ENCODE measurements at regions not wholly inside any gene's neighbourhood (a gene's known extent, or its start where the extent isn't known, plus 50 kb on each side); places are given as distances from the start of the nearest gene placed in this dataset.

DNA sequence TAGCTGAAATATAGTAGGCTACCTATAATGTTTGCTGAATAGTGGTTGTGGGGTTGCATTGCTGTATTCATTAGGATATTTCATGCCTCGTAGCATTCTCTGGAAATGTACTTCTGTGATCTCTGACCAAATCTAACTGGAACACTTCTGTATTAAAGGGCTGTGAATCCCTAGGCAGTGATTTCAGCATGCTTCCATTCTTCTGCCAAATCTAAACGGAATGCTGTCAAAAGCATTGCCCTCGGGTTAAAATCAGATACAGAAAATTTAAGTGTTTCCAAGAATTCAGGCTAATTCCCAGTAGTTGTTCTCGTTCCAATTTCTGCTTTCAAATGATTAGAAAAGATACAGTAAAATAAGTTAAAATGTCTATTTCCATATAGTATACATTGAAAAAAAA is 1847.5 kb upstream of the IGFBP7 start (continued):
- TF ChIP-seq EZH2 (IDR thresholded peaks at IDR 0.05; ENCODE audit: low read depth, unreplicated experiment) = no peak

DNA sequence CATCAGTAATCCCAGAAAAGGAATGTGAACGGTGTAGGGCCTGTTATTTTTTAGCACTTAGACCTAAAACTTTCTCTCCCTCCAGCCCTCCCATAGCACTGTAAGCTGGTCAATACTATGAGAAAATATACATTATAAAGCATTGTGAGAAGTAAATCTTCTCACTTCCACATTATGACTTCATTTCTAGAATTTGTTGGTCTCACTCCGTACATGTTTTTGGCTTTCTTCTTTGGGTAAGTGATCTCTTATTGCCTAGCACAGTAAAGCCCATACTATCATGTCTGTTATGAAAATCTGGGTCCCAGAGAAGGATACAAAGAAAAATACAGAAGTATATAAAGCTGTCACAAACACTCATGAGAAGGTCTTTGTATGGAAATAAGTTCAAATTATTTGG is 1851.1 kb upstream of the IGFBP7 start:
- H3K36me3 Mint-ChIP-seq (ENCODE audit: low read depth) = no peaks in the 10 kb centered on the region
- no peak overlapping the region for H3K27ac Mint-ChIP-seq
- no peaks in the 10 kb centered on the region for H3K27me3 Mint-ChIP-seq (ENCODE audit: insufficient read depth, low read depth, poor library complexity)
- no peak overlapping the region for H3K4me3 Mint-ChIP-seq
- Histone ChIP-seq H3K9me2 (ENCODE audit: insufficient read depth) (no peaks in the 10 kb centered on the region), H2AFZ (no peak overlapping the region), H3K36me3 (ENCODE audit: insufficient read depth) (no peaks in the 10 kb centered on the region), H3K4me2 (no peak overlapping the region), H4K20me1 (replicated peaks; ENCODE audit: insufficient read depth) (no peaks in the 10 kb centered on the region), H3K27me3 (ENCODE audit: insufficient read depth) (no peaks in the 10 kb centered on the region), H3F3A (replicated peaks; ENCODE audit: low read depth) (no peaks in the 10 kb centered on the region), H3K4me3 (no peak overlapping the region), H3K27ac (ENCODE audit: low read depth) (no peak overlapping the region), H3K4me1 (ENCODE audit: insufficient read depth) (no peaks in the 10 kb centered on the region), H3K79me2 (replicated peaks; ENCODE audit: insufficient read depth) (no peaks in the 10 kb centered on the region)
- no peak for DNase-seq (ENCODE audit: low spot score)
- H3K9me3 Mint-ChIP-seq = no peaks in the 10 kb centered on the region
- ATAC-seq = no peak
- H3K4me1 Mint-ChIP-seq = no peaks in the 10 kb centered on the region
- TF ChIP-seq EZH2phosphoT487 (IDR thresholded peaks at IDR 0.05; ENCODE audit: unreplicated experiment) = no peak

- Histone ChIP-seq H3K9me2 (ENCODE audit: insufficient read depth) (no peaks in the 10 kb centered on the region), H3K79me2 (replicated peaks; ENCODE audit: insufficient read depth) (no peaks in the 10 kb centered on the region), H2AFZ (no peak overlapping the region), H3K27me3 (ENCODE audit: insufficient read depth) (no peaks in the 10 kb centered on the region), H3K36me3 (ENCODE audit: insufficient read depth) (no peaks in the 10 kb centered on the region), H3K4me1 (ENCODE audit: insufficient read depth) (no peaks in the 10 kb centered on the region), H3K4me2 (no peak overlapping the region), H3F3A (replicated peaks; ENCODE audit: low read depth) (no peaks in the 10 kb centered on the region), H3K27ac (ENCODE audit: low read depth) (no peak overlapping the region), H3K4me3 (no peak overlapping the region), H4K20me1 (replicated peaks; ENCODE audit: insufficient read depth) (no peaks in the 10 kb centered on the region)
- DNase-seq (ENCODE audit: low spot score) = no peak
- Mint-ChIP-seq H3K36me3 (ENCODE audit: low read depth) (no peaks in the 10 kb centered on the region), H3K27ac (no peak overlapping the region), H3K27me3 (ENCODE audit: insufficient read depth, low read depth, poor library complexity) (no peaks in the 10 kb centered on the region), H3K4me1 (no peaks in the 10 kb centered on the region), H3K9me3 (no peaks in the 10 kb centered on the region), H3K4me3 (no peak overlapping the region)
- no peak for ATAC-seq
- TF ChIP-seq, protein P1, sequence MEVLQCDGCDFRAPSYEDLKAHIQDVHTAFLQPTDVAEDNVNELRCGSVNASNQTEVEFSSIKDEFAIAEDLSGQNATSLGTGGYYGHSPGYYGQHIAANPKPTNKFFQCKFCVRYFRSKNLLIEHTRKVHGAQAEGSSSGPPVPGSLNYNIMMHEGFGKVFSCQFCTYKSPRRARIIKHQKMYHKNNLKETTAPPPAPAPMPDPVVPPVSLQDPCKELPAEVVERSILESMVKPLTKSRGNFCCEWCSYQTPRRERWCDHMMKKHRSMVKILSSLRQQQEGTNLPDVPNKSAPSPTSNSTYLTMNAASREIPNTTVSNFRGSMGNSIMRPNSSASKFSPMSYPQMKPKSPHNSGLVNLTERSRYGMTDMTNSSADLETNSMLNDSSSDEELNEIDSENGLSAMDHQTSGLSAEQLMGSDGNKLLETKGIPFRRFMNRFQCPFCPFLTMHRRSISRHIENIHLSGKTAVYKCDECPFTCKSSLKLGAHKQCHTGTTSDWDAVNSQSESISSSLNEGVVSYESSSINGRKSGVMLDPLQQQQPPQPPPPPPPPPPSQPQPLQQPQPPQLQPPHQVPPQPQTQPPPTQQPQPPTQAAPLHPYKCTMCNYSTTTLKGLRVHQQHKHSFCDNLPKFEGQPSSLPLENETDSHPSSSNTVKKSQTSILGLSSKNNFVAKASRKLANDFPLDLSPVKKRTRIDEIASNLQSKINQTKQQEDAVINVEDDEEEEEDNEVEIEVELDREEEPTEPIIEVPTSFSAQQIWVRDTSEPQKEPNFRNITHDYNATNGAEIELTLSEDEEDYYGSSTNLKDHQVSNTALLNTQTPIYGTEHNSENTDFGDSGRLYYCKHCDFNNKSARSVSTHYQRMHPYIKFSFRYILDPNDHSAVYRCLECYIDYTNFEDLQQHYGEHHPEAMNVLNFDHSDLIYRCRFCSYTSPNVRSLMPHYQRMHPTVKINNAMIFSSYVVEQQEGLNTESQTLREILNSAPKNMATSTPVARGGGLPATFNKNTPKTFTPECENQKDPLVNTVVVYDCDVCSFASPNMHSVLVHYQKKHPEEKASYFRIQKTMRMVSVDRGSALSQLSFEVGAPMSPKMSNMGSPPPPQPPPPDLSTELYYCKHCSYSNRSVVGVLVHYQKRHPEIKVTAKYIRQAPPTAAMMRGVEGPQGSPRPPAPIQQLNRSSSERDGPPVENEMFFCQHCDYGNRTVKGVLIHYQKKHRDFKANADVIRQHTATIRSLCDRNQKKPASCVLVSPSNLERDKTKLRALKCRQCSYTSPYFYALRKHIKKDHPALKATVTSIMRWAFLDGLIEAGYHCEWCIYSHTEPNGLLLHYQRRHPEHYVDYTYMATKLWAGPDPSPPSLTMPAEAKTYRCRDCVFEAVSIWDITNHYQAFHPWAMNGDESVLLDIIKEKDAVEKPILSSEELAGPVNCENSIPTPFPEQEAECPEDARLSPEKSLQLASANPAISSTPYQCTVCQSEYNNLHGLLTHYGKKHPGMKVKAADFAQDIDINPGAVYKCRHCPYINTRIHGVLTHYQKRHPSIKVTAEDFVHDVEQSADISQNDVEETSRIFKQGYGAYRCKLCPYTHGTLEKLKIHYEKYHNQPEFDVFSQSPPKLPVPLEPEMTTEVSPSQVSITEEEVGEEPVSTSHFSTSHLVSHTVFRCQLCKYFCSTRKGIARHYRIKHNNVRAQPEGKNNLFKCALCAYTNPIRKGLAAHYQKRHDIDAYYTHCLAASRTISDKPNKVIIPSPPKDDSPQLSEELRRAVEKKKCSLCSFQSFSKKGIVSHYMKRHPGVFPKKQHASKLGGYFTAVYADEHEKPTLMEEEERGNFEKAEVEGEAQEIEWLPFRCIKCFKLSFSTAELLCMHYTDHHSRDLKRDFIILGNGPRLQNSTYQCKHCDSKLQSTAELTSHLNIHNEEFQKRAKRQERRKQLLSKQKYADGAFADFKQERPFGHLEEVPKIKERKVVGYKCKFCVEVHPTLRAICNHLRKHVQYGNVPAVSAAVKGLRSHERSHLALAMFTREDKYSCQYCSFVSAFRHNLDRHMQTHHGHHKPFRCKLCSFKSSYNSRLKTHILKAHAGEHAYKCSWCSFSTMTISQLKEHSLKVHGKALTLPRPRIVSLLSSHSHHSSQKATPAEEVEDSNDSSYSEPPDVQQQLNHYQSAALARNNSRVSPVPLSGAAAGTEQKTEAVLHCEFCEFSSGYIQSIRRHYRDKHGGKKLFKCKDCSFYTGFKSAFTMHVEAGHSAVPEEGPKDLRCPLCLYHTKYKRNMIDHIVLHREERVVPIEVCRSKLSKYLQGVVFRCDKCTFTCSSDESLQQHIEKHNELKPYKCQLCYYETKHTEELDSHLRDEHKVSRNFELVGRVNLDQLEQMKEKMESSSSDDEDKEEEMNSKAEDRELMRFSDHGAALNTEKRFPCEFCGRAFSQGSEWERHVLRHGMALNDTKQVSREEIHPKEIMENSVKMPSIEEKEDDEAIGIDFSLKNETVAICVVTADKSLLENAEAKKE (CRISPR knock-in tag; IDR thresholded peaks at IDR 0.05) = no peak
- TF ChIP-seq CREB1 (CRISPR knock-in tag; IDR thresholded peaks at IDR 0.05; ENCODE audit: low read depth) = no peak
- no peak for TF ChIP-seq EZH2 (IDR thresholded peaks at IDR 0.05; ENCODE audit: low read depth, unreplicated experiment)
- no peak for TF ChIP-seq STAT1 (IDR thresholded peaks at IDR 0.05; ENCODE audit: unreplicated experiment)
- no peak for TF ChIP-seq ZNF331 (CRISPR knock-in tag; IDR thresholded peaks at IDR 0.05; ENCODE audit: low read depth)
- TF ChIP-seq POLR2AphosphoS5 (IDR thresholded peaks at IDR 0.05; ENCODE audit: low read depth) = no peak
- TF ChIP-seq ZNF114 (CRISPR knock-in tag; IDR thresholded peaks at IDR 0.05) = no peak
- TF ChIP-seq NANOG (IDR thresholded peaks at IDR 0.05; ENCODE audit: borderline replicate concordance) = no peak
- no peak for TF ChIP-seq JUNB (IDR thresholded peaks at IDR 0.05; ENCODE audit: unreplicated experiment)
- no peak for TF ChIP-seq CTCF (conservative IDR thresholded peaks at IDR 0.05; ENCODE audit: low read depth in 2 of 2)
Measured at GRCh38 chr4:58961925-58962324, 1851.7 kb upstream of the IGFBP7 start.
